Panc1 (cell line): ENCODE measurements at regions not wholly inside any gene's neighbourhood (a gene's known extent, or its start where the extent isn't known, plus 50 kb on each side); places are given as distances from the start of the nearest gene placed in this dataset.

ENCODE experiments used
- ATAC-seq: fragments of 200-7000 bp; cut with Tn5 transposase; 2 replicates; pipeline ENCODE4 v1.9.1; 2020; ENCODE audit warnings: mild to moderate bottlenecking, moderate library complexity
- BruUV-seq: library from RNA; stranded (reverse); fragments of 400-500 nt; replicated peaks from 2 replicates; lab custom pipeline; 2021; lab: Mats Ljungman, UMichigan
- CTCF ChIA-PET: fragments of 300-600 bp; sonication (Branson Sonifier 250); formaldehyde crosslinking; loops from one replicate; lab custom pipeline; 2022; ENCODE audit warnings: antibody characterized with exemption; lab: Charles Lee
- POLR2A ChIA-PET: fragments of 300-600 bp; sonication (Branson Sonifier 250); formaldehyde crosslinking; loops from one replicate; lab custom pipeline; 2022; ENCODE audit warnings: antibody characterized with exemption; lab: Charles Lee
- DNase-seq: peaks from one replicate; pipeline ENCODE4 v3.0.0-alpha.2; 2010; ENCODE audit warnings: low read depth, low spot score
- H3K27ac ChIP-seq: 2 replicates; pipeline ENCODE4 v1.5.1; 2011; ENCODE audit warnings: mild to moderate bottlenecking, low read length, inconsistent platforms
- H3K27me3 ChIP-seq: fragments of 200-500 bp; sonication (Bioruptor generic); 2 replicates; pipeline ENCODE4 v1.6.0; 2014; ENCODE audit warnings: low read length, inconsistent platforms; ENCODE audit not compliant: control insufficient read depth, insufficient read depth
- H3K36me3 ChIP-seq: fragments of 200-500 bp; sonication (Bioruptor generic); 2 replicates; pipeline ENCODE4 v1.5.1; 2014; ENCODE audit warnings: inconsistent platforms, mild to moderate bottlenecking, low read length, moderate library complexity; ENCODE audit not compliant: control insufficient read depth, insufficient read depth
- H3K4me1 ChIP-seq: 2 replicates; pipeline ENCODE4 v1.5.1; 2011; ENCODE audit warnings: inconsistent platforms, mild to moderate bottlenecking, low read length, moderate library complexity; ENCODE audit not compliant: control insufficient read depth, insufficient read depth
- H3K4me3 ChIP-seq, 2 experiments: 2 replicates each; pipeline ENCODE4 v1.5.1; 2011 to 2012; ENCODE audit warnings: low read depth in 2 of 2, low read length in 2 of 2, mild to moderate bottlenecking in 2 of 2, inconsistent platforms in 1 of 2, moderate library complexity in 1 of 2
- H3K9me3 ChIP-seq: fragments of 200-500 bp; sonication (Bioruptor generic); 2 replicates; pipeline ENCODE4 v1.5.1; 2014; ENCODE audit warnings: low read depth, mild to moderate bottlenecking, inconsistent platforms, low read length, moderate library complexity; ENCODE audit not compliant: control insufficient read depth, insufficient read depth
- CTCF ChIP-seq: fragments of 450-650 bp; IDR thresholded peaks from 2 replicates; pipeline ENCODE4 v1.5.1; 2017; ENCODE audit warnings: mild to moderate bottlenecking
- REST ChIP-seq, 2 experiments: IDR thresholded peaks; 2 replicates each; pipeline ENCODE4 v1.6.1; 2011 to 2012; ENCODE audit warnings: low read depth in 2 of 2, control low read depth in 1 of 2, low read length in 1 of 2, mild to moderate bottlenecking in 1 of 2, moderate library complexity in 1 of 2; ENCODE audit not compliant: insufficient read depth in 1 of 2
- SIN3A ChIP-seq: IDR thresholded peaks from 2 replicates; pipeline ENCODE4 v1.6.1; 2012; ENCODE audit warnings: low read depth, mild to moderate bottlenecking, low read length, moderate library complexity, borderline replicate concordance; ENCODE audit not compliant: insufficient read depth
- TCF7L2 ChIP-seq: IDR thresholded peaks from 2 replicates; pipeline ENCODE4 v1.6.1; 2011; ENCODE audit warnings: mild to moderate bottlenecking, low read depth, low read length, inconsistent platforms
- in situ Hi-C: cut with HindIII; loops from 2 replicates; pipeline ENCODE4 v1.10.0; 2016; ENCODE audit warnings: low sequenced_read_pairs, low pct_unique_long_range_greater_than_20kb
- intact Hi-C: fragments of 100-400 bp; cut with micrococcal nuclease; formaldehyde crosslinking; loops from one replicate; pipeline ENCODE4 v1.10.0; 2022; ENCODE audit not compliant: unreplicated experiment

GRCh38 chr2:107278672-107279071 is 392.7 kb upstream of the ST6GAL2 start:
- Histone ChIP-seq H3K4me1 (no peaks in the 10 kb centered on the region), H3K36me3 (no peaks in the 10 kb centered on the region), H3K9me3 (no peaks in the 10 kb centered on the region), H3K4me3 (no peak overlapping the region), H3K27ac (no peak overlapping the region), H3K27me3 (no peaks in the 10 kb centered on the region)
- ChIA-PET CTCF (no interaction called here), POLR2A (no interaction called here)
- no peak for TF ChIP-seq REST (IDR thresholded peaks at IDR 0.05; ENCODE audit: insufficient read depth in 1 of 2, low read depth in 2 of 2, low read length in 1 of 2)
- no peak for TF ChIP-seq SIN3A
- TF ChIP-seq CTCF: no peak
- no TSS peak for BruUV-seq
- ATAC-seq (no peak), DNase-seq (no peak)
- in situ Hi-C loops: no loop called here
- intact Hi-C loops: no loop called here

- no TSS peak for BruUV-seq
- CTCF ChIA-PET: no interaction called here
- H3K27ac ChIP-seq: no peak overlapping the region
- ATAC-seq (no peak), DNase-seq (no peak)
- intact Hi-C loops (no loop called here), in situ Hi-C loops (no loop called here)
- H3K9me3 ChIP-seq: no peaks in the 10 kb centered on the region
- H3K4me3 ChIP-seq: no peak overlapping the region
- H3K27me3 ChIP-seq: no peaks in the 10 kb centered on the region
- TF ChIP-seq SIN3A (no peak), TCF7L2 (no peak), REST (IDR thresholded peaks at IDR 0.05; ENCODE audit: insufficient read depth in 1 of 2, low read depth in 2 of 2, low read length in 1 of 2) (no peak)
- H3K36me3 ChIP-seq: no peaks in the 10 kb centered on the region
- POLR2A ChIA-PET: no interaction called here
- no peaks in the 10 kb centered on the region for H3K4me1 ChIP-seq
Measured at GRCh38 chr2:107281637-107282036, 395.7 kb upstream of the ST6GAL2 start.
